HG03045 (cell line): ENCODE measurements at regions not wholly inside any gene's neighbourhood (a gene's known extent, or its start where the extent isn't known, plus 50 kb on each side); places are given as distances from the start of the nearest gene placed in this dataset.
"Not testable (repeated sequence)": the region's sequence is repeated elsewhere in the genome, so short reads cannot be mapped to it uniquely, and the experiment has no call there.

Experiments
- ATAC-seq: cut with Tn5 transposase; IDR thresholded peaks from one replicate; pipeline ENCODE4 v1.9.1; 2021; ENCODE audit warnings: mild to moderate bottlenecking, moderate library complexity; ENCODE audit not compliant: unreplicated experiment

- no peak for ATAC-seq
Observed at GRCh38 chr10:108632144-108632543, 1291.2 kb downstream of the XPNPEP1 start.

GRCh38 chr10:108631332-108631731 lies 1292.0 kb downstream of the XPNPEP1 start:
- peak; percentile 52 for ATAC-seq

GRCh38 chr10:108629834-108630233 lies 1293.5 kb downstream of the XPNPEP1 start:
- no peak for ATAC-seq

GRCh38 chr10:108624052-108624451 lies 1299.3 kb downstream of the XPNPEP1 start:
- ATAC-seq, result no peak

- no peak for ATAC-seq
Observed at GRCh38 chr10:108620821-108621534, 1302.3 kb downstream of the XPNPEP1 start.

- no peak for ATAC-seq
Observed at GRCh38 chr10:108616559-108617285, 1306.6 kb downstream of the XPNPEP1 start.

GRCh38 chr10:108615576-108616320 lies 1307.6 kb downstream of the XPNPEP1 start:
- ATAC-seq, result no peak

GRCh38 chr10:108612485-108612884 lies 1310.8 kb downstream of the XPNPEP1 start:
- no peak for ATAC-seq

- ATAC-seq, result no peak
Observed at GRCh38 chr10:108608860-108609259, 1314.5 kb downstream of the XPNPEP1 start.

GRCh38 chr10:108601851-108602250 lies 1321.5 kb downstream of the XPNPEP1 start:
- no peak for ATAC-seq

GRCh38 chr10:108600511-108600910 lies 1322.8 kb downstream of the XPNPEP1 start:
- not testable (repeated sequence) for ATAC-seq

- not testable (repeated sequence) for ATAC-seq
Observed at GRCh38 chr10:108599317-108599716, 1324.0 kb downstream of the XPNPEP1 start.

- no peak for ATAC-seq
Observed at GRCh38 chr10:108598831-108599230, 1324.5 kb downstream of the XPNPEP1 start.

GRCh38 chr10:108598320-108598695 lies 1325.0 kb downstream of the XPNPEP1 start:
- no peak for ATAC-seq

- no peak for ATAC-seq
Observed at GRCh38 chr10:108597657-108598319, 1325.5 kb downstream of the XPNPEP1 start.

- no peak for ATAC-seq
Observed at GRCh38 chr10:108597031-108597430, 1326.3 kb downstream of the XPNPEP1 start.

- no peak for ATAC-seq
Observed at GRCh38 chr10:108592956-108593355, 1330.4 kb downstream of the XPNPEP1 start.

GRCh38 chr10:108591417-108591816 lies 1331.9 kb downstream of the XPNPEP1 start:
- no peak for ATAC-seq

- no peak for ATAC-seq
Observed at GRCh38 chr10:108586424-108586823, 1336.9 kb downstream of the XPNPEP1 start.

- ATAC-seq, result no peak
Observed at GRCh38 chr10:108583877-108584276, 1339.4 kb downstream of the XPNPEP1 start.

- no peak for ATAC-seq
Observed at GRCh38 chr10:108582888-108583287, 1340.4 kb downstream of the XPNPEP1 start.
